Putamen (tissue), 1 donor: ENCODE measurements at regions not wholly inside any gene's neighbourhood (a gene's known extent, or its start where the extent isn't known, plus 50 kb on each side); places are given as distances from the start of the nearest gene placed in this dataset.
A peak's percentile ranks its signal among the peaks of the same experiment; 100 is the strongest.

Source experiments
- DNase-seq: peaks from one replicate; pipeline ENCODE4 v3.0.0-alpha.2; 2016; ENCODE audit warnings: low spot score

DNA sequence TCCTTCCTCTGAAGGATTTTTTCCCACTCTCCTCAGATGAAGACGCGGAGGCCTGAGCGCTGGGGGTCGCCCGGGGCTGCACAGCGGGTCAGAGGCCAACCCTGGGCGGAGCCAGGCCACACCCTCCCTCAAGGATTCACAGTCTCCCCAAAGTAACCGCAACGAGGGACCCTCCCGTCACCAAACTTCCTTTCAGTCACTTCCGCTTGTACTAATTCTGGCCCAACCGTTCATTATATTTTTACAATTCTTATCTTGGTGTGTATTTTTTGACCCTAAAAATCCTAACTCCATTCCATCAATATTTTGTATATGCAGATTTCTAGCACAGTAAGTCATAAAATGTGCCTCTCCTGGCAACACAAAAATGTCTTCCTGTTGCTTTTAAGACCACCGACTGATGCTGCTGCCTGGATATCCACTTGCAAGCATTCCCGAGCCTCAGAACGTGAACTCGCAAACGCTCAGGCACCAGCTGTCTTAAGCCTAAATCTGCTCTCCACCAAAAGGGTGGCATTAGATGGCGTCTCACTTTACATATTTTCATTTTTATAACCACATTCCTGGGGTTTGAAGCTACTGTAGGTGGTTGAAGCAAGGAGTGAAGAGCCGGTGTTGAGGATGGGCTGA, 128.0 kb downstream of the DLL1 start:
- no peak for DNase-seq

DNA sequence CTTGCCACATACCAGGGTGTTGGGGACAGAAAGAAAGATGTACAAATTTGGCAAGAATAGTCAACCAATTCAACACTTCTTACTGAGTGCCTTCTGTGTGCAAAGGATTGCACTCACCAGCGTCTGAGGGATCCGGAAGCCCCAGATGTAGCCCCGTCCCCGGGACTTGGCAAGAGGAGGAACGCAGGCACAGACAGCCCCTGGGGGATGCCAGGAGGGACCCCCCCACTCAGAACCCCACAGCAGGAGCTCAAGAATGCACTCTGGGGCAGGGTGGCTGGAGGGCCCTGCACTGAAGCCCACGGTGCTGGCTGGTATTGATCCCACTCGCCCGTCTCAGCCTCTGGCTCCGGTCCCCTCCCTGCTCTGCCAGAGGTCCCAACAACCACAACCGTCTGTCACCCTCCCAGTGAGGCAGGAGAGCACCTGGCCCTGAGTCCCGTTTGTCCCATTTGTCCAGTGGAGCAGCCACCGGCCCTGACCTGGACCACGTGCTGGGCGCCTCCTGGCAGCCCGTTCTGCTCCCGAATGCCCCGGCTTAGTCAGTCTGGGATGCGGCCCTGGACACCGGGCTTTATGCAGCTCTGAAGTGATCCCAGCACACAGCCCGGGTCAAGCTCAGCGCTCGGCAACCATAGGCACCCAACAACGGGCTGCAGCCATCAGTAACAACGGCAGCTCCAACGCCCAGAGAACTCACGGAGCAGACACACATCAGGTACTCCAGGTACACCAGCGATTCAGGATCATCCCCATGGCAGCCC, 128.7 kb downstream of the DLL1 start:
- no peak for DNase-seq

DNA sequence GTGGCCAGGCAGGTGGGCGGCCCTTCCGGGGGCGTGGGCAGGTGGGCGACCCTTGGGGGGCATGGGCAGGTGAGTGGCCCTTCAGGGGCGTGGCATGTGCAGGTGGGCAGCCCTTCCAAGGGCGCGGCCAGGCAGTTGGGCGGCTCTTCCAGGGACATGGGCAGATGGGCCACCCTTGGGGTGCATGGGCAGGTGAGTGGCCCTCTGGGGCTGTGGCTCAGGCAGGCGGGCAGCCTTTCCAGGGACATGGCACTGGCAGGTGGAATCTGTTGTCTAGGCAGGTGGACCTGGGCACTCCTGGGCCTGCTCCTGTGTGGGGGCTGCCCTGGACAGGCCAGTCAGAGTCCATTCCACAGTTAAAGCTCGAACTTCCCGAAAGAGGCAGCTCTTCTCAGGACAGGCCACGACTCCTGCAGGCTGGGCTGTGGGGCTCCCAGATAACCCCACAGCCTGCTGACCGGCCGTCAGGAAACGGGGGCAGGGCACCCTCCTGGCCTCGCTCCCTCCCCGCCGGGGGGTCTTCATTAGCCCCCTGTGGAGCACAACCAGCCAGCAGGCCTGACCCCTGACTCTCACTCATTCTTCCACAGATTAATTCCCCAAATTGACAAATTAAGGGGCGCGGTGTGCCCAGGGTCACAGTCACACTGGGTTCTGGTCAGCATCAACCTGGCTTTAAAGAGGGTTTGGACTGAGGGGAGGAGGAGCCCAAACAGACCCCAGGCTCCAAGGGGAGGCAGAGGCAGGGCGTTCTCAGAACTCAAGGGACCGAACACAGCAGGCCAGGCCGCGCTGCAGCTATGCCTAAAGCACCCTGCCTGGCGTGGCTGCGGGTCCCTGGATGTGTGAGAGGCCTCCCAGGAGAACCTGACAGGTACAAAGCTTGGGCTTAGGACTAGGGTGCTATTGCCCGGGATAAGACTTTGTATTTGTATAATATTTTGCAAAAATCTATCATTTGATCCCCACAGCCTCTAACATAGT, 130.0 kb downstream of the DLL1 start:
- no peak for DNase-seq

DNA sequence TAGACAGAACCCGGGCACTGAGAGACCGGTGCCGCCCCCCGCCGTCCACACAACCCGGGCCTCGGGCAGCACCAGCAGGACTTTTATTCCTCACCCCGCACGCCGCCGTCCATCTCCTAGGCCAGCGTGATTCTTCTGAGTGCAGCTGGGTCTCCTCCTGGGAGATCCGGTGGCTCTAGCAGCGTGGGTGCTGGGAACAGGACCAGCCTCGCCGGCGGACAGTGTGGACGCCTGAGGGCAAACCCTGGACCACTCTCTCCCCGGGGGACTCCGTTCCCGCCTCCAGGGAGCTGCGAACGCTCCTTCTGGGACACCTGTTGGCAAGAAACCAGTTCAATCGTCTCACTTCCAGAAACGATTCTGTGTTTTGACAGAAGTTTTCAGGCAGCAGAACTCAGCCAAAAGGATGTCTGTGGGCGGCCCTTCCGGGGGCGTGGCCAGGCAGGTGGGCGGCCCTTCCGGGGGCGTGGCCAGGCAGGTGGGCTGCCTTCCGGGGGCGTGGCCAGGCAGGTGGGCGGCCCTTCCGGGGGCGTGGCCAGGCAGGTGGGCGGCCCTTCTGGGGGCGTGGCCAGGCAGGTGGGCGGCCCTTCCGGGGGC, 130.7 kb downstream of the DLL1 start:
- DNase-seq: no peak

DNA sequence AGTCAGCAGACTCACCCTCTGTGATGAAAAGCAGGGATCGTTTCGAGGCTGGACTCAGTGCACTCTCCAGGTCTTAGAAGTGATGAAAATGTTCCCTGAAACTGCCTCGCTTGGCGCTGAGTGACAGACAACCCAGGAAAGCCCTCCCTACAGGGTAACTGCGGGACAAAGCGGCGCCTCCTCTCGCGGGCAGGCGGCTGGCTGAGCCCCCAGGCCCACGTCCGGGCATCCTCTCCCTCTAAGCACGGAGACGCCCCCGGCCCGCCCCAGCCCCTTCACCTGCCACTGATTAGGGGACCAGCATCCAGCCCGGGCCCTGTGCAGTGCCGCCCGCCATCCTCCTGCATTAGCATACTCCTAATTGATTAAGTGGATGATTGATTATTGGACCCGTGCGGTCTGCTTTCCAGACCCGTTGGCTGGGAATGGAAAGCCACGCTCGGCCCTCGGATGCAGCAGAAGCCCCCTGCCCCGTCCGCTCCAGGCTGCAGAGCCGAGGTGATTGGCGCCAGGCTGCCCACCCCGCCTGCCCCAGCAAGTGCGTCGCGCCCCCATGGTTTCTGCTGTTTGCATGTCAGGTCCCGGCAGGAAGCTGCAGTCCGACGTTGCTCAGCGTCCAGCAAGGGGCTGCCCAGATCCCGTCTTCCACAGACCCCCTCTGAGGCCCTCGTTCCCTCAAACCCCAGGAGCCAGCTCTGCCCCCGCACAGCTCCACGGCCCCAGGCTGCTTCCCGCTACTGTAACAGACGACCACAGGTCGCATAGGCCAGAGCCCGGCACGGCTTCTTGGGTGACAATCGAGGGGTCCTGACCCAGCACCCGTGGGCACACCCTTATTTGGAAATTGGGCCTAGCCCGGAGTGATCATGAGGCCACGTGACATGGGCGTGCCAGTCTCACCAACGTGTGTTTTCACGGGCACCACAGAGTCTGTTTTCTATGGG, 131.6 kb downstream of the DLL1 start:
- DNase-seq: no peak

DNA sequence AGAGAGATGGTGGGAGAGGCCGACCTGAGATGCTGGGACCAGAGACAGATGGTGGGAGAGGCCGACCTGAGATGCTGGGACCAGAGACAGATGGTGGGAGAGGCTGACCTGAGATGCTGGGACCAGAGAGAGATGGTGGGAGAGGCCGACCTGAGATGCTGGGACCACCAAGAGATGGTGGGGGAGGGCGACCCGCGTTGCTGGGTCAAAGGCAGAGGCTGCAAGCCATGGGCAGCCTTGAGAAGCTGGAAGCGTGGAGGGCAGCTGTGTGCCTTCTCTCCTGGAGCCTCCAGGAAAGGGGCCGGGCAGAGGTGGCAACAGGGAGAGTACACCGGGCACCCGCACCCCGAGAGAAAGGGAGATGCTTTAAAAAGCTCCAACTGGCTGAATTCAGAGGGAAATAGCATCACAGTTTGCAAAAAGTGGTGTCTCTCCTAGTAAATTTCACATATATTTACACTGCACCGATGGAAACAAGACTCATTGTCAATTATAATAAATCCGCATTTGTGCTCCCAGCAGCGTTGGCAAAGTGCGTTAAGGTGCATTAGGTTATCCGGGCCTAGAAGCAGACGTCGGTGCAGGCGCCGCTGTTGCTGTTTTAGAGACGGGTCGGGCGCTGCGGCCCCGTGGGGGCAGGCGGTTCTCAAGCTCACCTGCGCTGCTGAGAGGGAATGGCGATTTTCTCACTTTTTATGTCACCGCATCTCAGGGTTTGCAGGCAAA, 132.4 kb downstream of the DLL1 start:
- no peak for DNase-seq

DNA sequence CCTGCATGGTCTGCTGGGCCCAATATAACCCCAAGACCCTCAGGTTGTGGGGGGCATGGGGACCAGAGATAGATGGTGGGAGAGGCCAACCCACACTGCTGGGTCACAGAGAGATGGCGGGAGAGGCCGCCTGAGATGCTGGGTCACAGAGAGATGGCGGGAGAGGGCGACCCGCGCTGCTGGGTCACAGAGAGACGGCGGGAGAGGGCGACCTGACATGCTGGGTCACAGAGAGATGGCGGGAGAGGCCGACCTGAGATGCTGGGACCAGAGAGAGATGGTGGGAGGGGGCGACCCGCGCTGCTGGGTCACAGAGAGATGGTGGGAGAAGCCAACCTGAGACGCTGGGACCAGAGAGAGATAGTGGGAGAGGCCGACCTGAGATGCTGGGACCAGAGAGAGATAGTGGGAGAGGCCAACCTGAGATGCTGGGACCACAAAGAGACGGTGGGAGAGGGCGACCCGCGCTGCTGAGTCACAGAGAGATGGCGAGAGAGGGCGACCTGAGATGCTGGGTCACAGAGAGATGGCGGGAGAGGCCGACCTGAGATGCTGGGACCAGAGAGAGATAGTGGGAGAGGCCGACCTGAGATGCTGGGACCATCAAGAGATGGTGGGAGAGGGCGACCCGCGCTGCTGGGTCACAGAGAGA, 133.2 kb downstream of the DLL1 start:
- DNase-seq: no peak

DNA sequence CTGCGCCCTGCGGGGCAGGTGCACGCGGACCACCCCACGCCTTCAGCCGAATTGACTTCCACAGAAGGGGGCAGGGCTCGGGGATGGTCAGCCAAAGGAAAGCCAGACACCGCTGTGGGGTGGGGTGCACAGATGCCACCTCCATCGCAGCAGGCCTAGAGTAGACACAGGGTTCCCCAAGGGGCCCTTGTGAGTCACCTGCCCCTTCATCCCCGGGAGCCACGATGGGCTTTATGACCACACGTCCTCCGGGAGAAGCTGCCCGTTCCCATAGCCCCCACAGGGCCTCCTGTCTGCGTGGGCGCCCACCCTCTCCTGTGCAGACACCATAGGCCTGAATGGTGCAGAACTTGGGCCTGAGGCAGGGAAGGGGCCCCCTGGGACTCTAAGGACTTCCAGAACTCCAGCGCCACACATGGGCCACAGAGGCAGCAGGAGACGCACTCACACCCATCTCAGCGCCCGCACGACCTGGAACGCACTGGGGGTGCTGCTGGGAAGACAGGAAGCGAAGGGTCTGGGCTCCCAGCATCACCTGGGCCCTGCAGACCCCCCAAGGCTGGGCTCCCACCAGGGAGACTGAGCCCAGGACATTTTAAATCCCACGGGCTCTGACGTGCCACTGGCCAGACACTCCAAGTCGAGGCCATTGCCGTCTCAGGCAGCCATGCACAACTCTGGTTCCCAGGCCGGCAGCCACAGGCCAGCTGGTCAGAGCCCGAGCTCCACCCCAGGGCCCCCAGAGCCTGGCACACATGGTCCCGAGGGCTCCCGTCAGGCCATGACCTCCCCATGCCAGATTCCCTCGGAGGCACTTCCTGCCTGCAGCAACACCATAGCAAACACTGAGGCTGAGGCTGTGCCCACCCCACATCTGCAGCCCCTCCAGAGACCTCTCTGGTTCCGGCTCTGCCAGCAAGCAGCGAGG, 134.2 kb downstream of the DLL1 start:
- DNase-seq: no peak

DNA sequence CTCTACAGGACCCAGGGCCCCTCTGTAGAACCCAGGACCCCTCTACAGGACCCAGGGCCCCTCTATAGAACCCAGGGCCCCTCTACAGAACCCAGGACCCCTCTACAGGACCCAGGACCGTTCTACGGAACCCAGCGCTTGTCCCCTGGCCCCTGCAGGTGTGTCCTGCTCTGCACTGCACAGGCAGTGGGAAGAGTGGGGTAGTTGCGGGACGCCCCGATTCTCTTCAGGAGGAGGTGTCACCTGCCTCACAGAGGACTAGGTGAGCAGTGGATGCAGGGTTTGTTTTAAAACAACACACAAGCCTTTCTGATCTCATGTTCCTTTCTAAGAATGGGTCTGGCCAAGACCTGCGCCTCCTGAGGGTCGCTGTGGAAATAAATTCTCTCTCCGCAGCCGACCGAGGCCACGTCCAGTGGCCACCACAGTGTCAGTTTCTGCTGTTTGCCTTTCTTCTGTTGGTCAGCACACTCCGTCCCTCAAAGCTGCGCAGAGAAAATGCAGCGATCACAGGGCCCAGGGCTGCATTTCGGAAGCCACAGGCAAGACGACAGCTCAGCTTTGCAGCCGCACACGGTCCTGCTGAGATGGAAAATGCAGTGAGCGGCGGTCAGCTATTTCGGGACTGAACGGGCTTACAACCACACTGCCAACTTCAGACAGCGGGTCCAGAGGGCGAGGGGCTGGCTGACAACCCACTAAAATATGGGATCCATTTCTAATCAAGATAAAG, 135.2 kb downstream of the DLL1 start:
- DNase-seq: no peak

DNA sequence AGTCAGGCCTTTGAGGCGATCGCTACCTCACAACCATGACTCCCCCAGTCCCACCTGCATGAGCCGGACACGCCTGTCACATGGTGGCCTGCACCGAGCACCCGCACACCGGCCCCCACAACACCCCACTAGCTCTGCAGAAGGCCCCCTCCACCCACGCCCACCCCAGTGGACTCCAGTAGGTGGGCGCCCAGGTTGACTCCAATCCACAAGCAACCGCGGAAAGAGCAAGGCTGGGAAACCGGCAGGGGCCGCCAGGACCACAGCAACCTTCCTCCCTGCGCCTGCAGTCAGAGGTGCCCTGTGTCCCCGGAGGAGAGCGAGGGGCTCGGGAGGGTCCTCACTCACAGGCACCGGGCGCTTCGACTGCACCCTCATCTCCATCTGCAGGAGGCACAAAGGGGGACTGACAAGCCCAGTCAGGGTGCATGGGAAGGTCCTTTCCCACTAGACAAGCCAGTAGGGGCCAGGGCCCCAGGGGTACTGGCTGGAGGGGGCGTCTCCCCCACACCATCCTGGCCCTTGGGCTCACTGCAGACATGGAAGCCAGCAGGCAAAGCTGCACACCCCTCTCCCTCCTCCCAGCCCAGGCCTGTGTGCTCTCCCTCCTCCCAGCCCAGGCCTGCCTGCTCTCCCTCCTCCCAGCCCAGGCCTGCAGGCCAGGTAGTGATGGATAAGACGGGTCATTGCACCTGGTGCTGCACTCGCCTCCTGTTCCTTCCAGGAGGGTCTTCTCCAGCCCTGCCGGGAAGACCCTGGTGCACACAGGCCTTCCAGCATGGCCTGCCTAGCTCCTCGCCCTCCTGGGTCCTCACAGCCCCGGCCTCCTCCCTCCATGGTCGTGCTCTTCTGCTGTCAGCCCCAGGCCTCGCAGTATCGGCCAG, 137.2 kb downstream of the DLL1 start:
- no peak for DNase-seq

DNA sequence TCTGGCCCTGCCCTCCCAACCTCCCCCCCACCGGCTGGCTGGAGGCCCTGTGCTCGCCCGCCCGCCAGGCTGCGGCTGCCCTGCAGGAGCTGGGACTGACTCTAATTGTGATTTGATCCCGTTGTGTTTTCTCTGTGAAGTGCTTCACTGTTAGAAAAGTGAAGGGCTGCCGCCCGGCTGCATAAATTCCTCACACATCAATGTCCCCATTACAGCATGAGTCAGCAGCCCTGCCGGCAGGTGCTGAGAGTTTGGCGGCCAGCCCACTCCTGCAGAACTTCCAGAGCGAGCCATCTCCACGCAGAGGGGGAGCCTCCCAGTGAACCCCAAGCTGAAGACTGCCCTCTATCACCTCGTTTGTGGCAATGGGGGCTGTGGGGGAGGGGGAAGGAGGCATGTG, 137.9 kb downstream of the DLL1 start:
- DNase-seq: no peak

DNA sequence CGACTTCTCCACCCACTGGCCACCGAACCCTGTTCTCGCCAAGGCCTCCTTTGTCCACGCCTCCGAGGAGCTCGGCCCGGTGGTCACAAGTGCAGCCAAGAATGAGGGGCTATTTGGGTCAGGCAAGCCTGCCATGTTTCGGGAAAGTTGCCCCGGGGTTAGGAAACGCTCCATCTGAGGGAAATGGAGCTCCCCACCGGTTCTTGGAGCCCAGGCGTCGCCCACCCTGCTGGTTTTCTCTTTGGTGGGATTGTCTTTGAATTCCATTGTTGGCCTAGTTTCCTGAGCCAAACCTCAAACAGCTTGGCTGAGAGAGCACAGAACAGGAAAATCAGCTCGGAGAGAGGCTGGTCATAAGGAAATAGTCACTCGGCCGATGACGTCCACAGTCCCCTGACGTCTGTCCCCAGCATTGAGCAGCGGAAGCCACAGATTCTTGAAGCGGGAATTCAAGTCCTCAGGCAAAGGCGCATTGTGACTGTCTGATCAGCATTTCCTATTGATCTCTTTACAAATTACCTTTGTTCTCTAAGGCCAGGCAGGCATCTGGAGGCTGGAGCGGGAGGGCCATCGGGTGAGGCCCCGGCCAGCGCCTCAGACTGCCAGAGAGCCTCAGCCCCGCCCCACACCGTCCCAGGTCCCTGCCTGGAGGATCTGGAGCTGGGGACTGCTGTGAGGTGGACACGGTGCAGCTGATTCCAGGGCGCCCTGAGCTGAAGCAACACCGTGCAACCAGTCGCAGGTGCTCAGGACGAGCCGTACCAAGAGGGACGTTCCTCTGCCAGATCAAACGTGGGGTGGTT, 138.6 kb downstream of the DLL1 start:
- peak; percentile 77 for DNase-seq

DNA sequence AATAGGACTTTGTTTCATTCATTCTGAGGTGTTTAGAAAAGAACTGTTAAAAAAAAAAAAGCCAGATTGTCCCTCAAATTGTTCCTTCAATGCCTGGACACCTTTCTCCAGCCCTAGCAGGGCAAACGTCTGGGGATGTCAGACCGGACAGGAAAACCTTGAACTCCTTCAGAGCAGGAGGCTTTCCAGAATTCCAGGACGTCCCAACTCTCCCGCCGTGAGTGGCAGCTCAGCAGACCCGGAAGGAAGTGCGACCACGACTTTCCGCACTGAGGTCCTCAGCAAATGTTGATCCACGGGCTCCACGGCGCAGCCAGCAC, 139.1 kb downstream of the DLL1 start:
- DNase-seq: no peak

DNA sequence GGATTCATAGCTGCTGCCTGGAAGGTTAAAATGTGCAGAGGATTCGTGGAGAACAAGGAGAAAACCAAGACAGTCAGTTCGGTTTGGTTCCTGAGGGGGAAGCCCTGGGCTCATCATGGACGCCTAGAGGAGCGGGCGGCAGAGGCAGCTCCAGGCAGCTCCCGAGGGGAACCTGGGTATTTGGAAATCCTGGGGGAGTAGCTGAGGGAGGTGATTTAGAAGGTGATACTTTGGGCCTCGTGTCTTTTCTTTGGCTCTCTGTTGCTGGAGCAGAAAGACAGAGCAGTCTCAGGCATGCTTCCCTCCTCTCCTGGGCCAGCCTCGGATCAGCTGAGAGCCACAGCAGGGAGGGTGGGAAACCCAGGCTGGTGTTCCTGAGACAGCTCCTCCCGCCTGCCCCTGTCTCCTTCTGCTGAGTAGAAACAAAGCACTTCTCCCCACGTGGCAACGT, 139.5 kb downstream of the DLL1 start:
- DNase-seq: no peak

DNA sequence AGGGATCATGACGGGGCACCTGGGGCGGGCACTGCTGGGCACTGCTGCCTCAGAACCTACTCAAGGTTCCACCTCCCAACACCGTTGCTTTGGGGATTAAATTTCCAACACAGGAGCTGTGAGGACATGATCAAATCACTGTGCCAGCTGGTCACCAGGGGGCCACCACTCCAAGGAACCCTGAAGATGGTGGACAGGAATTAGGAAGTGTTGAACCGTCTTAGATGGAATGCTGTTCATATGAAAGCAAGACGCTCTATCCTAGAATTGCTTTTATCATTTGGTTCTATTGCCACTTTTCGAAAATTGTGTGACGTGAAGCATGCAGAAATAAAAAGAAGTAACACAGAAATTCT, 140.3 kb downstream of the DLL1 start:
- no peak for DNase-seq
